ENCODE measurements at regions not wholly inside any gene's neighbourhood (a gene's known extent, or its start where the extent isn't known, plus 50 kb on each side); places are given as distances from the start of the nearest gene placed in this dataset.

GRCh38 chr13:57511603-57512002 is 119.9 kb upstream of the PCDH17 start:
- H3K27me3 ChIP-seq (ENCODE audit: control insufficient read depth, insufficient read depth, low read length): no peaks in the 10 kb centered on the region
- H3K4me3 ChIP-seq (ENCODE audit: low read depth, low read length): no peak overlapping the region
- no peak for TF ChIP-seq CTCF (IDR thresholded peaks at IDR 0.05; ENCODE audit: insufficient read depth, low read length, poor library complexity, severe bottlenecking)

DNA sequence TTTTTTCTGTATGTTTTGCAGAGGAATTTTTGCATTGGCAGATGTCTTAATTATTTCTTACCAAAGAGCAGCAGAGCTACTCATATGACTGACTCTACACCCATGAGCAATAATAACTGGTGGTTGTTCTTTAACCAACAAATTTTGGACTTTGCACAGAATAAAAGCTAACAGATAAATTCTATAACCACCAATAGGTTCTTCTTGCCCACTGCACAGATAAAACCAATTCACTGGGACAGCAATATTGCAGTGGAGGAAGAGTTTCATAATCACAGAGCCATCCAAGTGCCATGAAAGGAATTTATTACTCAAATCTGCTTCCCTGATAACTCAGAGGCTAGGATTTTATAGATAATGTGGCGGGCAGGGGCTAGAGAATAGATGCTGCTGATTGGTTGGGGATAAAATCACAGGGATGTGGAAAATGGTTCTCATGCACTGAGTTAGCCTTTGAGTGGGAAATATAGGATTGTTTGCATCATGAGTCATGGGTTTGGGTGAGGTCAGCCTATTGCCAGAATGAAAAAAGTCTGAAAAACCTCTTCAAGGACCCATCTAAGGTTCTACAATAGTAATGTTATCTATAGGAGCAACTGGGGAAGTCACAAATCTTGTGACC is 104.3 kb upstream of the PCDH17 start:
- TF ChIP-seq CTCF (IDR thresholded peaks at IDR 0.05; ENCODE audit: insufficient read depth, low read length, poor library complexity, severe bottlenecking): no peak
- Histone ChIP-seq H3K27me3 (ENCODE audit: control insufficient read depth, insufficient read depth, low read length) (no peaks in the 10 kb centered on the region), H3K4me3 (ENCODE audit: low read depth, low read length) (no peak overlapping the region), H3K36me3 (ENCODE audit: control insufficient read depth, insufficient read depth, low read length) (no peaks in the 10 kb centered on the region)
- DNase-seq (ENCODE audit: low read depth): no peak

More at GRCh38 chr13:57511603-57512002, 119.9 kb upstream of the PCDH17 start:
- H3K36me3 ChIP-seq (ENCODE audit: control insufficient read depth, insufficient read depth, low read length): no peaks in the 10 kb centered on the region
- DNase-seq (ENCODE audit: low read depth): no peak

GRCh38 chr13:57531256-57531655 is 100.3 kb upstream of the PCDH17 start:
- no peak overlapping the region for H3K4me3 ChIP-seq (ENCODE audit: low read depth, low read length)
- no peaks in the 10 kb centered on the region for H3K27me3 ChIP-seq (ENCODE audit: control insufficient read depth, insufficient read depth, low read length)
- TF ChIP-seq CTCF (IDR thresholded peaks at IDR 0.05; ENCODE audit: insufficient read depth, low read length, poor library complexity, severe bottlenecking): no peak
- no peaks in the 10 kb centered on the region for H3K36me3 ChIP-seq (ENCODE audit: control insufficient read depth, insufficient read depth, low read length)
- no peak for DNase-seq (ENCODE audit: low read depth)

- no peak for DNase-seq (ENCODE audit: low read depth)
- H3K4me3 ChIP-seq (ENCODE audit: low read depth, low read length): no peak overlapping the region
- no peak for TF ChIP-seq CTCF (IDR thresholded peaks at IDR 0.05; ENCODE audit: insufficient read depth, low read length, poor library complexity, severe bottlenecking)
- no peaks in the 10 kb centered on the region for H3K36me3 ChIP-seq (ENCODE audit: control insufficient read depth, insufficient read depth, low read length)
- H3K27me3 ChIP-seq (ENCODE audit: control insufficient read depth, insufficient read depth, low read length): no peaks in the 10 kb centered on the region
These were observed 84.6 kb upstream of the PCDH17 start for GRCh38 chr13:57546942-57547341.

- no peaks in the 10 kb centered on the region for H3K36me3 ChIP-seq (ENCODE audit: control insufficient read depth, insufficient read depth, low read length)
- DNase-seq (ENCODE audit: low read depth): no peak
- no peaks in the 10 kb centered on the region for H3K27me3 ChIP-seq (ENCODE audit: control insufficient read depth, insufficient read depth, low read length)
- H3K4me3 ChIP-seq (ENCODE audit: low read depth, low read length): no peak overlapping the region
- TF ChIP-seq CTCF (IDR thresholded peaks at IDR 0.05; ENCODE audit: insufficient read depth, low read length, poor library complexity, severe bottlenecking): no peak
These were observed 79.1 kb upstream of the PCDH17 start for GRCh38 chr13:57552437-57552836.

DNA sequence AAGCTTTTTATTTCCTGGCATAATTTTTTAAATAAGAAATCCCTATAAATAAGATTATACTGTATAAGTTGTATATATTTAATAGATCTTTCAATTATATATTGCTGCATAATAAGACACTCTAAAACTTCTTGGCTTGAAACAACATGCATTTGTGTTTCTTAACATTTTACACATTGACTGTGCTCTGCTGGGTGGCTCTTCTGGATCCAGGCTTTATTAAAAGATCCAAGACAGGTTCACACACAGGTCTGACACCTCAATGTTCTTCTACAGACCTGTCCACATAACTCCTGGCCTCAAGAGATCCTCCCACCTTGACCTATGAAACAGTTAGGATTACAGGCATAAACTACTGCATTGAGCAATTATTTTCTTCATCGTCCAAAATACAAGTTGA is 77.6 kb upstream of the PCDH17 start:
- DNase-seq (ENCODE audit: low read depth): no peak
- no peak for TF ChIP-seq CTCF (IDR thresholded peaks at IDR 0.05; ENCODE audit: insufficient read depth, low read length, poor library complexity, severe bottlenecking)
- Histone ChIP-seq H3K27me3 (ENCODE audit: control insufficient read depth, insufficient read depth, low read length) (no peaks in the 10 kb centered on the region), H3K4me3 (ENCODE audit: low read depth, low read length) (no peak overlapping the region), H3K36me3 (ENCODE audit: control insufficient read depth, insufficient read depth, low read length) (no peaks in the 10 kb centered on the region)
